ENCODE measurements at regions not wholly inside any gene's neighbourhood (a gene's known extent, or its start where the extent isn't known, plus 50 kb on each side); places are given as distances from the start of the nearest gene placed in this dataset.

DNA sequence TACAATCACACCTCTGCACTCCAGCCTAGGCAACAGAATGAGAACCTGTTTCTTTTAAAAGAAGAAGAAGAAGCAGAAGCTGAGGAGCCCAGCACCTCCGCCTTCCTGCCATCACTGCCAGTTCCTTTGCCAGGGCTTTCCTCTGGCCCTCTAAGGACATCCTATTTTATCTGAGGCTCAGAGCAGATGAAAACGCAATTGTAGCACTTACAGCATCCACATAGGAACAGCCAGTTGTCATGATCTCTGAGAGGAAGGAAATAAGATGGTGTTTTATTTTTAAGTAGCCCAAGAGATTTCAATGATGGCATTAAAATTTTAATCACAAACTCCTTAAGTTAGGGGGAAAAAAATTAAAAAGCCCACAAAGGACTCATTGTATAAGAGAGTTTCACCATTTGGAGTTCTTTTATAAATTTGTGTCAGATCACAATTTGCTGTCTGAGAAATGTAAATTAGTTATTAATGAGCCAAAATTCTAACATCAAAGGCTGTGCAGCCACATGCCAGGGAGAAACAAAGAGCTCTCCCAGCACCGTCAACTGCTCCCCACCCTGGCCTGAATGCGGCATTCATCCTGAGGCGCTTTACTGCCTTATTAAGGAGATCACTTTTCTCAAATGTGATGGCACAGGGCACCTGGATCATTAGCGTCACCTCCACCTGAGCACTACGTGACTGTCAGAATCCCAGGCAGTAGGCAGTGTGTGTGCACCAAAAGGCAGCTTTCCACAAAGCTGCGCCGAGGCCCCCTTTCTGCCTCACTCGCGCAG is 393.0 kb downstream of the FOXO1 start:
- Histone ChIP-seq H3K27ac (peak overlapping the region in 1 of 5 donors; percentile 82), H3K27me3 (no peaks in the 10 kb centered on the region), H3K4me1 (peaks cover 0 to 30% (median 23%) of the 10 kb centered on the region in 4 donors), H3K9me3 (no peaks in the 10 kb centered on the region), H3K36me3 (no peaks in the 10 kb centered on the region), H3K4me3 (no peak overlapping the region)
- intact Hi-C loops (cut with DNase I; ENCODE audit: low total_unique reads): no loop called here
- TF ChIP-seq EP300 (IDR thresholded peaks at IDR 0.05) (no peak), POLR2A (IDR thresholded peaks at IDR 0.05) (no peak), POLR2AphosphoS5 (IDR thresholded peaks at IDR 0.05) (no peak)
- TF ChIP-seq, protein P1, sequence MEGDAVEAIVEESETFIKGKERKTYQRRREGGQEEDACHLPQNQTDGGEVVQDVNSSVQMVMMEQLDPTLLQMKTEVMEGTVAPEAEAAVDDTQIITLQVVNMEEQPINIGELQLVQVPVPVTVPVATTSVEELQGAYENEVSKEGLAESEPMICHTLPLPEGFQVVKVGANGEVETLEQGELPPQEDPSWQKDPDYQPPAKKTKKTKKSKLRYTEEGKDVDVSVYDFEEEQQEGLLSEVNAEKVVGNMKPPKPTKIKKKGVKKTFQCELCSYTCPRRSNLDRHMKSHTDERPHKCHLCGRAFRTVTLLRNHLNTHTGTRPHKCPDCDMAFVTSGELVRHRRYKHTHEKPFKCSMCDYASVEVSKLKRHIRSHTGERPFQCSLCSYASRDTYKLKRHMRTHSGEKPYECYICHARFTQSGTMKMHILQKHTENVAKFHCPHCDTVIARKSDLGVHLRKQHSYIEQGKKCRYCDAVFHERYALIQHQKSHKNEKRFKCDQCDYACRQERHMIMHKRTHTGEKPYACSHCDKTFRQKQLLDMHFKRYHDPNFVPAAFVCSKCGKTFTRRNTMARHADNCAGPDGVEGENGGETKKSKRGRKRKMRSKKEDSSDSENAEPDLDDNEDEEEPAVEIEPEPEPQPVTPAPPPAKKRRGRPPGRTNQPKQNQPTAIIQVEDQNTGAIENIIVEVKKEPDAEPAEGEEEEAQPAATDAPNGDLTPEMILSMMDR (IDR thresholded peaks at IDR 0.05): no peak
- DNase-seq: no peak
- WGBS, 5 donors: 83 to 93% (median 92%) methylated on average over 11 of the region's 11 CpGs

DNA sequence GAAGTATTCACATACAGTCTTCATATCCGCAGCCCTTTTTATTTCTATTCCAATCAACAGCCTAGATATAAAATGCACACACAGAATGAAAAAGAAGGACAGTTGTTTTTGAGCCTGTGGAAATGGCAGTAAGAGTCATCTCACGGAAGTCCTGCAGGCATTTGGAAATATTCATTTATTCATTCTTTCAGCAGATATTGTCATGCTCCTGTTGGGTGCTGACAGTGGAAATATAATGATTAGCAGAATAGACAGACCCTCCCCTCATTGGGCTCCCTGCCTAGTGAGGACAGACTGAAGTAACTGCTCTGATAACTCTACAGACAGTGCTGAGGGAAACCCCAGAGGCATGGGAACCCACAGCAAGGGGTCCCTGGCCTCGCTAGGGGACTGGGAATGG is 392.3 kb downstream of the FOXO1 start:
- WGBS, 5 donors: 91 to 96% (median 93%) methylated on average over 3 of the region's 3 CpGs
- Histone ChIP-seq H3K36me3 (no peaks in the 10 kb centered on the region), H3K9me3 (no peaks in the 10 kb centered on the region), H3K4me1 (peaks cover 0 to 28% (median 23%) of the 10 kb centered on the region in 4 donors), H3K27me3 (no peaks in the 10 kb centered on the region), H3K27ac (no peak overlapping the region), H3K4me3 (no peak overlapping the region)
- intact Hi-C loops (cut with DNase I; ENCODE audit: low total_unique reads): no loop called here
- no peak for DNase-seq
- TF ChIP-seq POLR2A (IDR thresholded peaks at IDR 0.05) (no peak), POLR2AphosphoS5 (IDR thresholded peaks at IDR 0.05) (no peak), EP300 (IDR thresholded peaks at IDR 0.05) (no peak)
- TF ChIP-seq, protein P1 (IDR thresholded peaks at IDR 0.05): no peak

DNA sequence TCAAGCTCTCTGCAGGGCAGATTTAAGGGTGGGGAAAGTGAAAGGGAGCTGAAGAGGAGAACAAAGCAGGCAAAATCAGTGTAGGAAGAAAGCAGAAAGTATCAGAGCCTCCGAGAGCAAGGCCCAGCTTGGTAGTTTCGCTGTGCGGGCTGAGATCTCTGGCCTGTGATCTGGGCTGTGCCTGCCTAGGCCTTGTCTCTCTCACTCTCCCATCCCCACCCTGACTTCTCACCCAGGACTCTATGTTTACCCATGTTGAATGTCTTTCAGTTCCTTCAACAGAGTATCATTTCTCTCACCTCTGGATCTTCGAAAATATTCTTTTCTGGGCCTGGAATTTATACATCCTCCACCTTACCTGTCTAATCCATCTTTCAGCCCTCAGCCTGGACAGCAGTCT is 391.3 kb downstream of the FOXO1 start:
- no peak for DNase-seq
- TF ChIP-seq, protein P1 (IDR thresholded peaks at IDR 0.05): no peak
- TF ChIP-seq POLR2AphosphoS5 (IDR thresholded peaks at IDR 0.05): no peak
- TF ChIP-seq POLR2A (IDR thresholded peaks at IDR 0.05): no peak
- no peak for TF ChIP-seq EP300 (IDR thresholded peaks at IDR 0.05)
- no peak overlapping the region for H3K27ac ChIP-seq
- peaks cover 0 to 24% (median 20%) of the 10 kb centered on the region in 4 donors for H3K4me1 ChIP-seq
- 85 to 95% (median 90%) methylated on average over 4 of the region's 4 CpGs for WGBS, 5 donors
- H3K9me3 ChIP-seq: no peaks in the 10 kb centered on the region
- intact Hi-C loops (cut with DNase I; ENCODE audit: low total_unique reads): no loop called here
- H3K4me3 ChIP-seq: no peak overlapping the region
- no peaks in the 10 kb centered on the region for H3K36me3 ChIP-seq
- no peaks in the 10 kb centered on the region for H3K27me3 ChIP-seq

DNA sequence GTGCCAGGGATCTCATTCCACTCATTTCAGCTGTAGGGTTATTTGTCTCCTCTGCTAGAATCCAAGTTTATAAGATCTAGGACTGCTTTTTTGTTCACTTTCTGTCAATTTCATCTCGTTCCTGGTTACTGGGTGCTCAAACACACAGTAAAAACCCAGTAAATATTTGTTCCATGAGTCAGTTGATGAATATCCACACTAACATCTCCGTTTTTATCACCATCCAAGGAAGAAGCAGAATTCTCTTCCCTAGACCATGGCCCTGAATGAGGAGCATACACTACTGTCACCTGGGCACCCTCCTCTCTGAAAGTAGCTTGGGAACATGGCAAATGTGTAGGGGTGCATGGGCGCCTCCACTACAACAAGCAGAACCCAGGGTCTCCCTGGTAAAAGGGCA is 390.8 kb downstream of the FOXO1 start:
- 74 to 80% (median 78%) methylated on average over 3 of the region's 3 CpGs for WGBS, 5 donors
- Histone ChIP-seq H3K9me3 (no peaks in the 10 kb centered on the region), H3K27ac (no peak overlapping the region), H3K27me3 (no peaks in the 10 kb centered on the region), H3K4me1 (peaks cover 0 to 24% (median 20%) of the 10 kb centered on the region in 4 donors), H3K36me3 (no peaks in the 10 kb centered on the region), H3K4me3 (no peak overlapping the region)
- no peak for TF ChIP-seq POLR2AphosphoS5 (IDR thresholded peaks at IDR 0.05)
- TF ChIP-seq EP300 (IDR thresholded peaks at IDR 0.05): no peak
- TF ChIP-seq, protein P1 (IDR thresholded peaks at IDR 0.05): no peak
- no peak for TF ChIP-seq POLR2A (IDR thresholded peaks at IDR 0.05)
- intact Hi-C loops (cut with DNase I; ENCODE audit: low total_unique reads): no loop called here
- no peak for DNase-seq
